ENCODE measurements at regions not wholly inside any gene's neighbourhood (a gene's known extent, or its start where the extent isn't known, plus 50 kb on each side); places are given as distances from the start of the nearest gene placed in this dataset.

- DNase-seq, result peak; percentile 12
Measured at GRCh38 chr18:46324087-46324955, 220.1 kb downstream of the HAUS1 start.

DNA sequence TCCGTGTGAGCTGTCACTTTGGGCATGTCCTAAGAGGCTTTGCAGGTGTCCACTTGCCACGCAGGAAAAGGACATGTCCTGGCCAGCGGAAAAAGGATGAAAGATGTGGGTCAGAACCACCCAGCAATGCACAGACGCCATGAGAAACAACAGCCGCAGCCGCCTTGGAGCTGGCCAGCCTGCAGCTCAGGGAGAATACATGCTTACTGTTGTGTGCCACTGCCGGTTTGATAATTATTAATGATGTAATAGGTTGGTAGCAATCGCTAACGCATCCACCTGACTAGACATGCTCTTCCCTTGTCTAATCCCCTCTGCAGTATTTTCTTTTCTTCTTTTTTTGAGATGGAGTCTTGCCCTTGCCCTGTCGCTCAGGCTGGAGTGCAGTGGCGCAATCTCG is 221.7 kb downstream of the HAUS1 start:
- DNase-seq, result no peak

DNA sequence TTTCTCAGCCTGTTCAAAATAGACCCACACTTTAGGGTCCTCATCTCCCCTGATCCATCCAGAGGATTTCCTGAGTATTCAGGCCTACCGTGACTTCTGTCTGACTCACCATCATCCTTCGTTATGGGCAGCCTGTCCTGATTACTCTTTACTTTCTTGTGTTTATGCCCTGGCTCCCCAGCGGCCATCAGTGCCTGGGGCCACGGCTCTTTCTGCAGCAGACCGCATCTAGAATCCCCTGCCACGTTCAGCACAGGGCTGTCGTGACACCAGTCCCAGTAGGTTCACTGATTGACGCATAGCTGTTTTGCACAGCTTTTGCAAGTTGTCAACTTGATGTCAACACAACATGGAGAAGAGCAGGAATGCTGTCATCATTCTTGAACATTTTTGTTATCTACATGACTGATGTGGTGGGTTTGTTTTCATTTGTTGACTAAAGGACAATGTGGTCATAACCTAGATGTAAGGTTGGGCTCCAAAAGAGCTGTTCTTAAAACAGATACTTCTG is 225.6 kb downstream of the HAUS1 start:
- DNase-seq, result no peak

- DNase-seq, result no peak
Measured at GRCh38 chr18:46331316-46331715, 227.1 kb downstream of the HAUS1 start.

DNA sequence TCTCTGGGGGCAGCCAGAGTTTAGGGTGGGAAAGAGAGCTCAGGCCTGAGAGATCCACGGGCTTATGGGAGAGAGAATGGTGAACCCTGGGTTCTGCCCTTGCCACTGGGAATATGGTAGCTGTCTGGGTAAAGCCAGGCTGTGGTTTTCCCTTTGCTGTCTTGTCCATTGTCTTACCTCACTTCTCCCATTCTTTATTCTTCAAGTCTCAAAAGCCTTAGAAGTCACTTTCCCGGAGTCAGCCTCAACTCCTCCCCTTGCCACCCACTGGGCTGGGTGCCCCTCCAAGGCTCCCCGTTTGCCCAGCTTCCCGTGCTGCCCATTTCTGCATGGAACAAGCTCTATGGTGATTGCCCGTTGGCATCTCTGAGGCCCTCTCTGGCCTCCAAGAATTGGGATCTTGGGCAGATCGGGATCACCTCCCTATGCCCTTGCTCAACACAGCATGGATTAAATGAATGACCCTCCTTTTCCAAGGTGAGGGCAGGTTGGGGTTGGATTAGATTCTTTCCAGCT is 228.2 kb downstream of the HAUS1 start:
- DNase-seq, result no peak

- DNase-seq, result no peak
Measured at GRCh38 chr18:46332921-46333341, 228.7 kb downstream of the HAUS1 start.

DNA sequence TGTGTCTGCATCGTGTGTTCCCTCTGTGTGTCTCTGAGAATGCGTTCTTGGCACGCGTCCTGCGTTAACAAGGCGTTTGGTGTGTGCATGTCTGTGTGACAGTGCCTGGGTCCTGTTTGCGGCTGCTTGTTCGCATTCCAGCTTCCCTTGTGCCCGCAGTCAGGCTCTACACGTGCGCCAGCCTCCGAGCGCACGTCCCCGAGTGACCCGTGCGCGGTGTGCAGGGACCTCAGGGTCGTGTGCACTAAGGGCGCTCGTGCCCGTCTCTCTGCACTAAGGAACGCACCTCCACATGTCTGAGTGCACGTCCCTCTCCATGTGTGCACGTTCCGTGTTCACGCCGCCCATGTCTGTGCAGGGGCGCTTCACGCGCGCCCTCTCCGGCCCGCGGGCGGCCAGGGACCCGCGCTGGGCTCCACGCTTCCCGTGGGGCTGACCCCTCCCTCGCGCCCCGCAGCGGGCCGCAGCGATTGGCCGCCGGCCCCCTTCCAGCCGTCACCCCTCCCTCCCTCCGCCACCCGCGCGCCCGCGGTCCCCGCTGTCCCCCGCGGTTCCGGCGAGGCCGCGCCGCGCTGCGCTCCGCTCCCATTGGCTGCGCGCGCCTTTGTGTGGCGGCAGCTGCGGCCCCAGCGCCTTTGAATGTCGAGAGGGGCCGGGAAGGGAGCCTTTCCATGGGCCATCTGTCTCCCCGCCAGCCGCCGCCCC is 229.4 kb downstream of the HAUS1 start:
- peak; percentile 57 for DNase-seq

DNA sequence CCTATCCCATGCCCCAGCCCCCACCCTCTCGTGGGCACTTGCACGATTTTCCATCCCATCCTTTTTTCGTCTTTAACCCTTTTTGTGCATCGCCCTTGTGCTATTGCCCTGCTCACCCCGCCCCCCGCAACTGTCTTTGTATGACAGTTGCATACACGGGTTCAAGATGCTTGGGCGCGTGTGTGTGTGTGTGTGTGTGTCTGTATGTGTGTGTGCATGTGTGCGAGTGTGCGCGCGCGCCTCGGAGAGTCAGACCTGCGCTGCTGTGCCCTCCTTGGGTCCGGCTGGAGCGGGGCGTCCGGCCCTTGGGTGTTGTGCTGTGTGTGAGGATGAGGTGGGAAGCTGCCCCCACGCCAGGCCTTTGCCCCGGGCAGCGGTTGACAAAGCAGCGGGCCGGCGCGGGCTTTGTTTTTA is 230.7 kb downstream of the HAUS1 start:
- DNase-seq, result peak; percentile 33

DNA sequence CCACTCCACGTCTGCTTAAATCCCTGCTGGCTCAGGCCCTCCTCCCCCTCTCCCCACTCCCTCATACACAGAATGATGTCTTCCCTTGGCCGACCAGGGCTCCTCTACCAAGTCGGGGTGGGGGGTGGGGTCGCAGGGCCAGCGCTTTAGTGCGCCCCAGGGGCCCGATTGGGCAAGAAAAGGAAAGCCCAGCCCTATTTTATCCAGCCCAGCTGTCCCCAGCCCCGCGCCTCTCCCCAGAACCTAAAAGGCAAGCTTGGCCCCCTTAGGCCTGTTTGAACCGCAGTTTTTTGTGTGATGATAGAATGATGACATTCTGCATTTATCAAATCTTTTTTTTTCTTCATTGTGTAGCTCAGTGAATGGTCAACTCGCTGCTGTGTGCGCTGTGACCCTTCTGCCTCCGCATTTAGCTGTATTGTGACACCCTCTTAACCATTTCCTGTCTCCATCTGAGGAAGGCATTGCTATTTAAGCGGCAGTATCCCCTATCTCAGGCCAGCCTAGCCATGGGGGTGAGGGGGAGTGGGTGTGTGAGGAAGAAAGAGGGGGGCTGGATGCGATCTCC is 231.4 kb downstream of the HAUS1 start:
- DNase-seq, result no peak

DNA sequence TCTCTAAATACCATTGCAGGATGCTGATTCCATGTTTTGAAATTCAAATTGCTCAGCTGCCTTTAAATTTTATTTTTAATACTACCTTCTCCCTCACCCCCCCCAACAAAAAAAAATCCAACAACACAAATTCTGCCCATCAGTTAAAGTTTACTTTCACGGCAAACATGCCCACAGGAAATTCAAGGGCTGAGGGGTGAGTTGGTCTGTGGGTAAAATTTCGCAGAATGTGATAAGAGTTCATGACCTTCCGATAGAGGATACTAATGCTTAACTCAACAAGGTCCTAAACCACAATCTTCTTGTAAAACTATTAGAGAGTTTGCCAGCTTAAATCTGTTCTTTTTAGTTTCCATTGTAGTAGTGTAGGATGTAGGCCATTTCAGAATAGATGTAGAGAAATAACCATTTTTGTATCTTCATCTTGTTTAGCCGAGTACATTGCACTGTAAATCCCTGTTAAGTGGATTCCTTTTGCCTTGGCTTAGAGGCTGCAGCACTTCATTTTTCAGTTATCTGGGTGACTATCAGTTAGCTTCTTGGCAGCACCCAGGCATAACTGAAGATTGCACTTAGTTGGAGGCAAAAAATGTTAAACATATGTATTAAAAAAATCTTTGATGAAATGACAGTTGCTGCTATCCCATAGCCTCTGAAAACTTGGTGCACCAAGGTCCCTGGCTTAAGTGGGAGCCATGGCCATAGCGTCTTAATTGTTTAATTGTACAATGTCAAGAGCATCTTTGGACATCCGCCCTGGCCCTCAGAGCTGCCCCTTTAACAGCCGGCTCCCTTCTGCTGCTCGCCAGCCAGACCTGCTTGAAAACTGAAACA is 232.3 kb downstream of the HAUS1 start:
- DNase-seq, result no peak

GRCh38 chr18:46337271-46337670 is 233.1 kb downstream of the HAUS1 start:
- DNase-seq, result no peak

DNA sequence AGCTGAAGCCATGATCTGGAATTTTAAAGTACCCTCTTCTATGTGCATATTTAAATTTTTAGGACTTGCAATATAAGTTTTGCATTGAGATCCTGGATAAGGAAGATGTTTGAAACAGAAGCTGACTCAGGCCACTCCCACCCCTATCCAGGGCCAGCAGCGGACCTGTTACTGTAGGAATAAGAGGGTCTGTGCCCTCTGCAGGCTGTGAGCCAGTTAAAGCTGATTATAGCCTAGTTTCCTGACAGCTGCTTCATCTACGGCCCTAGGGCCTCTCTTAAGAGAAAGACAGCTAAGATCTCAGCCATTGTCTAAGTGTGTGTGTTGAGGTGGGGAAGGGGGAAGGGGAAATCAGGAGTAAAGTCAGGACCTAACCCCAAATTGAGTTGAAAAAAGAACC is 234.0 kb downstream of the HAUS1 start:
- DNase-seq, result peak; percentile 15

GRCh38 chr18:46338766-46339165 is 234.6 kb downstream of the HAUS1 start:
- no peak for DNase-seq

DNA sequence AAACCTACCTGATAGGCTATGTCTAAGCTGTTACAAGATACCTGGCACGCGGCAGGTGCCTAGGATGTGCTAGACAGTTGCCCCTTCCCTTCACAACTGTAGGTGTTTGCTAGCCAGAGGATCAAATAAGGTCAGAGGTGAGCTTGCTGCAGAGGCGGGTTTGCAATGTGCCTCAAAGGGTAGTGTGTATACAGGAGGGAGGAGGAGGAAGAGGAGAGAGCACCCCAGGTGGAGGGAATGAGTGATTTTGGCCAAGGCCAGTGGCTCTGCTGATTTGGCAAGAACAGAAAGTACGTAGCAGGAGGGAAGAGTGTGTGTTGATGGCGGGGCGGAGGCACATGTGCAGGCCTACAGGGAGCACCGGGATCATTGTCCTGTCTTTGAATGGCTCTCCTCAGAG is 236.5 kb downstream of the HAUS1 start:
- DNase-seq, result no peak

DNA sequence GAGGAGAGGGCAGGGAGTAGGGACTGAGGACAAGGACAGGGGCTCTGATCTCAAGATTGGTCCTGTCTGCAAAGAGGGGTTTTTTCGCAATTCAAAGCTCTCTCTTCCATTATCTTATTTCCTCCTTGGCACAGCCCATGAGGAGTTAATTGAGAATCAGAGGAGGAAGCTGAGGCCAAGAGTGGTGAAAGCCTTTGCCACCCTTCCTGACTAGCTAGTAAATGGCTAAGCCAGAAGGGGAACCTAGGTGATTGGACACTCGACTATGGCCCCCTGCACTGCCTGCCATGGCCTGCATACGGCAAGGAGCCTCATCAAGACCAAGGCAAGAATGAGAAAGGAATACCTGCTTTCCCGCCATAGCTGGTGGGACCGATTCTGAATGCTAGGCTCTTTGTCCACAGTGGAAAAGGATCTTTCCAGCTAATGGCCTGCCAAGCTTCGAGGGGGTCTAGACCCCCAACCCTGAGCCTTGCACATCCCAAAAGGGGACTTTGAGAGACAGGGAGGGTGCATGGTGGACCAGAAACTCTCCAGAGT is 237.9 kb downstream of the HAUS1 start:
- no peak for DNase-seq

DNA sequence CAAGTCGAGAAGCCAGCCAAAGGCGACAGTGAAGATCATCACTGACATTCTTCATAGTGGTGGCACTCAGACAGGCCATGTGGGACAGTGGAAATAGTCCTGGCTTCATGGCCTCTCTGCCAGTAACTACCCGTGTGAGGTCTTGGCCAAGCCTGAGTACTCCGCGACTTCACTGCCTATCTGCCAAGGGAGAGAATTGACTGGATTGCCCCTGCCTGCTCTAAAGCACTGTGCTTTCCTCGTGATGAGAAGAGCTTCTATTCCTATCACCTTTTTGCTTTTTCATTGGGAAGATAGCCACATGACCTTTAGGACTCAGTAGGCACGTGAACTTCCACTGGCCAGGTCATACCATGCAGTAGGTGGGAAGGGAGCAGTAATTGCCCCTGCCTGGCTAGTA is 239.3 kb downstream of the HAUS1 start:
- no peak for DNase-seq

- DNase-seq, result peak; percentile 53
Measured at GRCh38 chr18:46343931-46344372, 239.8 kb downstream of the HAUS1 start.

GRCh38 chr18:46344416-46345180 is 240.4 kb downstream of the HAUS1 start:
- no peak for DNase-seq

DNA sequence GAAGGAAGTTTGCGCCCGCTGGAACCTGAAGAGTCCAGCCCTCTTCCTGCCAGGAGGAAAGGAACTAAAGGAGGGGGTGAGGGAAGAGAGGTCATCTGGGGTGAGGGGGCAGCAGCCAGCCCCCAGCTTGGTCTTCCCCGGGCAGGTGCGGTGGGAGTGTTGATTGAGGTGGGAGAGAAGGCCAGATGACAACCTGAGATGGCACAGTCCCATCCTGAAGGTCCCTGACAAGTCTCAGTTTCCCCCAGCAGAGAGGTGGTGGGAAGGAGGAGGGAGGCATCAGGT is 240.9 kb downstream of the HAUS1 start:
- DNase-seq, result no peak

- no peak for DNase-seq
Measured at GRCh38 chr18:46346213-46346612, 242.0 kb downstream of the HAUS1 start.

DNA sequence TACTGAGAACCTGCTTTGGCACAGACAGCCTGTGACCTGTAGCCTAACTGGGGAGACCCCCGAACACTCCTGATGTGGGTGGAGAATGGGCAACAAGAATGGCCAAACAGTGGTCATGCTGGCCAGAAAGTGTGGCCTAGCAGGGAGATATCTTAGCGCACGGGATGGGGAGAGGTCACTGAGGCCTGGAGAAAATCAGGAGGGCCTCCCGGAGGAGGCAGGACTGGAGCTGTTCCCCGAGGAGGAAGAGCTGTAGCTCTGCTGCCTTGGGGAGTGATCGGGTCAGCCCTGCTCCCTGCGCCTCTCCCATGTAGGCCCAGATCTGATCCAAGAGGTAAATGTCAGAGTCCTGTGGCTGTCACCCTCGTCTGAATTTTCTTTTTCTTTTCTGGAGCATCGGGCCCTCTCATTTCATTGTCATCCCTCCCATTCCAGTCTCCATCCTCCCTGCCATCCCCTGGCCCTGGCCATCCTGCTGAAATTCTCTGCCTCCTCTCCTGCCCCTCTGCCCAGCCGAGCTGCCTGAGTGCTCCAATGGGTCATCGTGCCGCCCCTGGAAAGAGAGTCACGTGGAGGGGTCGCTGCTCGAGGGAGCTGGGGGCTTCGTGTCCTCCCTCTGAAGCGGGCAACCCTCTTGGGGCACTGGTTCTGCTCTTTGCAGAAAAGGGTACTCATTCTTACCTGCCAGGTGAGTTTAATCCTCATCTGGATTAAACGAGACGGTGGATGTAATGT is 242.9 kb downstream of the HAUS1 start:
- no peak for DNase-seq

Data from NCI-H1105 treated with DMSO at 0.1 percent for 48 hours (cell line).